HG02759 (cell line): ENCODE measurements at regions not wholly inside any gene's neighbourhood (a gene's known extent, or its start where the extent isn't known, plus 50 kb on each side); places are given as distances from the start of the nearest gene placed in this dataset.

ENCODE experiments used
- ATAC-seq: cut with Tn5 transposase; IDR thresholded peaks from one replicate; pipeline ENCODE4 v1.9.1; 2021; ENCODE audit warnings: mild to moderate bottlenecking, moderate library complexity; ENCODE audit not compliant: unreplicated experiment

GRCh38 chr2:8307606-8308180 lies 374.2 kb upstream of the ID2 start:
- no peak for ATAC-seq

GRCh38 chr2:8309131-8309530 lies 372.7 kb upstream of the ID2 start:
- no peak for ATAC-seq

GRCh38 chr2:8310557-8311455 lies 371.1 kb upstream of the ID2 start:
- no peak for ATAC-seq

GRCh38 chr2:8312221-8312620 lies 369.6 kb upstream of the ID2 start:
- no peak for ATAC-seq

- ATAC-seq, result peak; percentile 89
Measured at GRCh38 chr2:8312861-8313830, 368.7 kb upstream of the ID2 start.

DNA sequence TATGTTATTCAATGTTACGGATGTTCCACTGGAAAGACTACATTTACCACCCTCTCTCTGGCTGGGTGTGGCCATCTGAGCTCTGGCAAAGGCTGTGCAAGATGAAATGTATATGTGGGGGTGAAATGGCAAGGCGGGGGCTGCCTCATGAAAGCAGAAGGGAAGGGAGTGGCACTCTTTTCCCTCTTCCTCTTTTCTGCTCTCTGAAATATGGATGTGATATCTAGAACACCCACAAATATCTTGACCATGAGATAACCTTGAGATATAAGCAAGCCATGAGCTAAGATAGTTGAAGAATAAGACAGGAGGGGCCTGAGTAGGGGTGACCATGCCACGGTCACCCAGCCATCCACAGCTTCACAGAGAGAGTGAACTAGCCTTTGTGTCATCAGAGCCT lies 367.8 kb upstream of the ID2 start:
- no peak for ATAC-seq

GRCh38 chr2:8315531-8316165 lies 366.2 kb upstream of the ID2 start:
- ATAC-seq, result no peak

DNA sequence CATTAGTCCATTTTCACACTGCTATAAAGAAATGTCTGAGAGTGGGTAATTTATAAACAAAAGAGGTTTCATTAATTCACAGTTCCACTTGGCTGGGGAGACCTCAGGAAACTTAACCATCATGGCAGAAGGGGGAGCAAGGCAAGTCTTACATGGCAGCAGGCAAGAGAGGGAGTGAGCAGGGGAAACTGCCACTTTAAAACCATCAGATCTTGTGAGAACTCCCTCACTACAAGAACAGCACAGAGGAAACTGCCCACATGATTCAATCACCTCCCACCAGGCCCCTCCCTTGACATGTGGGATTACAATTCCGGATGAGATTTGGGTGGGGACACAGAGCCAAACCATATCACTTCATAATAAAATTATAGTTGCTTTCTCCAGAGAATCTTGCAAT lies 365.5 kb upstream of the ID2 start:
- no peak for ATAC-seq

DNA sequence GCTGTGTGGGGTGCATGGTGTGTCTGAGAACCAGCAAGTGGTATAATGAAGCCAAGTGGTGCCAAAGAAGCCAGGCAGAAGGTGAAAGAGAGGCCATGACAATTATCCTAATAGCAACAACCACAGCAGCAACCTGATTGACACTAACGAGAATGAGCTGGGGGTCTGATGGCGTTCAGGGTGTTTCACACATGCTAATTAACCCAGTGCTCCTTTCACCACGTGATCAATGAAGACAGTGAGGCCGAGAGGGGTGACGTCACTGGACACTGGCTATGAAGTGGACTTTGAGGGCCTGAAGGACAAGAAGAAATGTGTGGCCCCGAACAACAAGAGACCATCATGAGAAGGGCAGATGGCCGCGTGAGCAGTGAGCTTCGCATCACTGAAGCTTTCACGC lies 364.4 kb upstream of the ID2 start:
- no peak for ATAC-seq

- no peak for ATAC-seq
Measured at GRCh38 chr2:8319219-8319618, 362.6 kb upstream of the ID2 start.

DNA sequence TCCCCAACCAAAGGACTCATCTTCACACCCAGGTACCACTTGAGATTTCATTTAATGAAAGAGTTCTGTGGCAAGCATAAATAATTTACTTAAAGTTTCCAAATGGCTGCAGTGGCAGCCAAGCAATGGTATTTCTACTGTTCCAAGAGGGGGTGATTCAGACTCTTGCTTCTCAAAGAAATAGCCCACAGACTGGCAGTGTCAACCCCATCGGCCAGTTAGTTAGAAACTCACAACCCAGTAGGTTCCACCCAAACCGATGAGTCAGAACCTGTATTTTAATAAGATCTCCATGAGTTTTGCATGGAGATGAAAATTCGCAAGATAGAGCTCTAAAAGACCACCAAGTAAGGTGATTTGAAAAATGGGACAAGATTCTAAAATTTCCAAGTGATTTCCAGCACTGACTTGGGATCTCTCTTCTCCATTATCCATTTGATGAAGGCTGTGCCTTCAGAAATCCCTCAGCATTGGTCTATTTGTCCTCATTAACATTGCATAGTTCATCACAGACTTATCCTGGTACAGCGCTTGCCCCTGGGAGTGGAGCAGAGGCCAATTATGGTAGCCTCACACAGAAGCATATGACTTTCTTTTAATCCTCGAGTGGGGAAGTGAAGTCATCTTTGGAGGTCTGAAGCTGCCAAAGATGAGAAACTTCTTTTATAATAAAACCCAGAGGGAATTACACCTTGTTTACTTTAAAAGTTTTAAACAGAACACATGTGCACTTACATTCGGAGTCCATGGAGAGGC lies 361.4 kb upstream of the ID2 start:
- no peak for ATAC-seq

DNA sequence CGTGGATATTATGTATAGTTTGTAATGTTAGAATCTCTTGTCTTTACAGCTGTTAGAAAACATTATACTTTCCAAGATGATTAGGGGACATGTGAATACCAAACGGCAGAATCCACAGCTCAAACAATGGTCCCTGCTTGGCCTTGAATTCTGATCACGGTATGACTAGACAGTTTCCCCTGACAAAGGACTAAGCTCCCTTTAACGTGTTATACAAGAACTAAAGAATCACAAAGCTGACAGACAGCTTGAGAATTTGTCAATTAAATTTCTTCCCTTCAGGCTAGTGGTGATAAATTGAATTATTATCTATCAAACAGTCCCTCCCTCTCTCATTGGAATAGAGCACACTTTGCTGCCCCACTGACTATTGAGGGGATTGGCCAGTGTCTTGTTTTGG lies 359.2 kb upstream of the ID2 start:
- ATAC-seq, result no peak

GRCh38 chr2:8324164-8324856 lies 357.5 kb upstream of the ID2 start:
- ATAC-seq, result no peak

DNA sequence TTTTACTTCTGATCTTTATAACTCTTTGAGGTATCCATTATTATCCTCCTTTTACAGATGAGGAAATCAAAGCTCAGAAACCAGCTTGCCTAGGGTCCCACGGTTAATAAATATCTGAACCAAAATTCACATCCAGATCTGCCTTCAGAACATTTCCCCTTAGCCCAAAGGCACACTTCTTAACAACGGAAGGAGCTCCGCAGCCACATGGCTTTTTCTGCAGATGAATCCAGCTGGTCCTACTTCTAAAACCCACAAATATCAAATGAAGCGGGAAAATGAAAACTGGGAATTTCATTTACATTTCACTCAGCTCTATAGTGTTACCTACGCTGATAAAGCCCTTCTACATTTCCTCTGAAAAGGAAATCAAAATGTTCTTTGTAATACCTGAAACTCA lies 357.0 kb upstream of the ID2 start:
- ATAC-seq, result no peak

DNA sequence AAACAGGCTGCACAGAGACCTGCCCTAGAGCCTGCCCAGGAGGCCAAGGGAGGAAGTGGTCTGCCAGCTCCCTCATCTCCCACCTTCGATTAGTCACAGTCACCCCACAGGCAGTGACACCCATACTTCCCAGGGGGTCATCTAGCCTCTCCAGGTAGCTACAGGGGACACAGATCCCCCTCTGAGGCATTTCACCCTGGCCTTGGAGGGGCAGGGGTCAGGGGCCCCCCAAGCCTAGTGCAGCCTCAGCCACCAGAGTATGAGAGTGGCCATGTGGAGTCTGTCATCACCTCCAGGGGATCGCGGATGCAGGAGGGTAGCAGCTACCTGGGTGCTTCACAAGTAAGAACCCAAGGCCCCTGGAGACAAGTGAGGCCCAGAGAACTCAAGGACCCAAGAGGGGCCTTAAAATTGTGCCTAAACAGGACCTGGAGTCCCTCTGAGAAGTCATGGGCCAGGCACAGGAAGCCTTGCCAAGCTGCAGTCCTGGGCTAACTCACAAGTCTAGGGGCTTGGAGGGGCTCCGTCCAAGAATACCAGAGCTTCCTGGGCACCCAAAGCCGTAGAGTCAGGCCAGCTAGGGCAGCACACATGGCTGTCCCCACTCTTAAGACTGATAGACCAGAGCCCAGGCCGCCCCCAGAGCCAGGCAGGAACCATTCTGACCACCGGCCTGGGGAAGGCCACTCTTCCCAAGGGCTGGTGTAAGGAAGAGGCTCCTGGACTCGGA lies 354.3 kb upstream of the ID2 start:
- ATAC-seq, result no peak

GRCh38 chr2:8328217-8328616 lies 353.6 kb upstream of the ID2 start:
- ATAC-seq, result no peak

- ATAC-seq, result no peak
Measured at GRCh38 chr2:8329660-8330622, 351.9 kb upstream of the ID2 start.

DNA sequence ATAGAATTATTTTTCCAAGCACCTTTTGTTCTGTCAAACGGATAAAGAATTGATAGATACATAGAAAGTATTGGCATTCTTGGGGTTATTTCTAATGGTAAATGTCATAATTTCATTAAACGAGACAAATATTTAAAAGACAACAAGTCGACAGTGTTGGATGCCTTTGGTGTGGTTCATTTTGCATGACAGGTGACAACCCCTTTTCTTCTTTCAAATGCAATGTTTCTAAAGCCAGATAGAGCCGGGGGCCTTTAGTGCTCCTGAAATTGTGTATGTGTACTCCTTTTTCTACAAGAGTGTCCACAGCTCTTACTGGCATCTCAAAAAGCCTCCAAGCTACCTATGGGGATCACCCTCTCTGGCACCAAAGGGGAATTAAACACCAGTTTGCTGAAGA lies 350.8 kb upstream of the ID2 start:
- no peak for ATAC-seq
